GM21619 (cell line): ENCODE measurements at regions not wholly inside any gene's neighbourhood (a gene's known extent, or its start where the extent isn't known, plus 50 kb on each side); places are given as distances from the start of the nearest gene placed in this dataset.
"Not testable (repeated sequence)": the region's sequence is repeated elsewhere in the genome, so short reads cannot be mapped to it uniquely, and the experiment has no call there.

Experiments used
- ATAC-seq: cut with Tn5 transposase; IDR thresholded peaks from one replicate; pipeline ENCODE4 v1.9.1; 2021; ENCODE audit not compliant: unreplicated experiment

GRCh38 chr5:118611332-118611945 lies 376.9 kb downstream of the DTWD2 start:
- ATAC-seq = no peak

GRCh38 chr5:118606940-118607339 lies 381.4 kb downstream of the DTWD2 start:
- ATAC-seq = no peak

- no peak for ATAC-seq
Measured at GRCh38 chr5:118605761-118606160, 382.6 kb downstream of the DTWD2 start.

GRCh38 chr5:118604106-118604505 lies 384.2 kb downstream of the DTWD2 start:
- no peak for ATAC-seq

GRCh38 chr5:118603278-118603677 lies 385.1 kb downstream of the DTWD2 start:
- no peak for ATAC-seq

GRCh38 chr5:118598311-118598710 lies 390.0 kb downstream of the DTWD2 start:
- ATAC-seq = no peak

GRCh38 chr5:118597543-118597942 lies 390.8 kb downstream of the DTWD2 start:
- no peak for ATAC-seq

- no peak for ATAC-seq
Measured at GRCh38 chr5:118596255-118596654, 392.1 kb downstream of the DTWD2 start.

GRCh38 chr5:118593003-118593328 lies 395.4 kb downstream of the DTWD2 start:
- no peak for ATAC-seq

GRCh38 chr5:118592229-118593002 lies 395.9 kb downstream of the DTWD2 start:
- ATAC-seq = no peak

GRCh38 chr5:118590806-118591205 lies 397.5 kb downstream of the DTWD2 start:
- ATAC-seq = no peak

- ATAC-seq = no peak
Measured at GRCh38 chr5:118580949-118581348, 407.4 kb downstream of the DTWD2 start.

GRCh38 chr5:118578093-118578492 lies 410.3 kb downstream of the DTWD2 start:
- ATAC-seq = no peak

- no peak for ATAC-seq
Measured at GRCh38 chr5:118577621-118578020, 410.7 kb downstream of the DTWD2 start.

- ATAC-seq = not testable (repeated sequence)
Measured at GRCh38 chr5:118570276-118570675, 418.1 kb downstream of the DTWD2 start.

GRCh38 chr5:118569596-118569995 lies 418.8 kb downstream of the DTWD2 start:
- ATAC-seq = not testable (repeated sequence)

- ATAC-seq = no peak
Measured at GRCh38 chr5:118565335-118565971, 422.9 kb downstream of the DTWD2 start.

- no peak for ATAC-seq
Measured at GRCh38 chr5:118561971-118562370, 426.4 kb downstream of the DTWD2 start.

- ATAC-seq = no peak
Measured at GRCh38 chr5:118561235-118561634, 427.1 kb downstream of the DTWD2 start.

- no peak for ATAC-seq
Measured at GRCh38 chr5:118558871-118559270, 429.5 kb downstream of the DTWD2 start.

- no peak for ATAC-seq
Measured at GRCh38 chr5:118557251-118557661, 431.1 kb downstream of the DTWD2 start.

- ATAC-seq = no peak
Measured at GRCh38 chr5:118556792-118557191, 431.6 kb downstream of the DTWD2 start.
